Activated naive CD4-positive, alpha-beta T cell treated with anti-CD3 and anti-CD28 coated beads, Interleukin-2, amount 10 ng/mL, durations not matched to agents 7 days and 5 days (primary cell): ENCODE measurements at regions not wholly inside any gene's neighbourhood (a gene's known extent, or its start where the extent isn't known, plus 50 kb on each side); places are given as distances from the start of the nearest gene placed in this dataset.

Source experiments
- CTCF ChIA-PET: fragments of 350-600 bp; sonication (Branson Sonifier 250); formaldehyde crosslinking; loops from one replicate; lab custom pipeline; 2021; ENCODE audit warnings: antibody characterized with exemption; lab: Charles Lee
- DNase-seq: peaks from one replicate; pipeline ENCODE4 v3.0.0-alpha.2; 2020
- H3K27ac Mint-ChIP-seq: one replicate; pipeline ENCODE4 v1.8.0; 2021; ENCODE audit warnings: mild to moderate bottlenecking, moderate library complexity, mixed read lengths
- H3K27me3 Mint-ChIP-seq: one replicate; pipeline ENCODE4 v1.8.0; 2021; ENCODE audit warnings: mild to moderate bottlenecking, mixed read lengths
- H3K36me3 Mint-ChIP-seq: one replicate; pipeline ENCODE4 v1.8.0; 2021; ENCODE audit warnings: mixed read lengths
- H3K4me1 Mint-ChIP-seq: one replicate; pipeline ENCODE4 v1.8.0; 2021; ENCODE audit warnings: mixed read lengths
- H3K4me3 Mint-ChIP-seq: one replicate; pipeline ENCODE4 v1.8.0; 2021; ENCODE audit warnings: mild to moderate bottlenecking, moderate library complexity, mixed read lengths
- H3K9me3 Mint-ChIP-seq: one replicate; pipeline ENCODE4 v1.8.0; 2021; ENCODE audit warnings: mixed read lengths

DNA sequence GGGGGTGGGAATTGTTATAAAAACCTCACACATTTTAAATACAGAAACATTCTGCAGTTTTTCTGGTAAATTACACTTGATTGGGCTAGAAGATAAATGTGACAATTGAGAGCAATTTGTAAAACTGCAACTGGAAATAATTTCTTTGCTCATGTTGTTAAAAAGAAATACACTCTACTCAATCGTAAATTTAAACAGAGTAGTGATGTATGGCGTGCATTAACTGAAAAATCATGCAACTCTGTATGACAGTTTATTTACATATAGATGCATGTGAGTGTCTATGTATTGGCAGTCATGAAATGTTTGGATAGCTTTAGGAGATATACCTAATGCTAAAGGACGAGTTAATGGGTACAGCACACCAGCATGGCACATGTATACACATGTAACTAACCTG is 554.9 kb downstream of the PRELID2 start:
- Mint-ChIP-seq H3K27ac (no peak overlapping the region), H3K27me3 (no peaks in the 10 kb centered on the region), H3K4me1 (no peaks in the 10 kb centered on the region), H3K36me3 (no peaks in the 10 kb centered on the region), H3K4me3 (no peak overlapping the region), H3K9me3 (peaks cover 3% of the 10 kb centered on the region)
- no peak for DNase-seq
- CTCF ChIA-PET, result no interaction called here

DNA sequence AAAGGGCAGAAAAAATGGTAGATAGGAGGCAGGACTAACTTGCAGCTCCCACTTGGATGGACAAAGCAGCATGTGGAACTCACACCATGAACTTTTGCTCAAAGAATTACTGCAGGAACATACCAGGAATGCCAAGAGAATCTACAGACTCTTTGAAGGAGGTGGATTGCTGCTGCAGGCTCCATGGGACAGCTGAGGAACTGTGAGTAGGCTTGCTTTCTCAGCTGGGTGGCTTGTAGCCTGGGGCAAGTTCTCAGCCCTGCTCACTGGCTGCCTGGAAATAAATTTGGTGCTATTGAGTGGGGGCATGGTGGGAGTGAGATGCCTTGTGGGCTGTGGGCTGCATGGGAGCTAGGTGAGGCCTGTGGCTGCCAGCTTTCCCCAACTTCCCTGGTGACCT is 574.5 kb downstream of the PRELID2 start:
- no peak overlapping the region for H3K27ac Mint-ChIP-seq
- peaks cover 7% of the 10 kb centered on the region for H3K9me3 Mint-ChIP-seq
- no peaks in the 10 kb centered on the region for H3K4me1 Mint-ChIP-seq
- H3K36me3 Mint-ChIP-seq, result no peaks in the 10 kb centered on the region
- no peaks in the 10 kb centered on the region for H3K27me3 Mint-ChIP-seq
- CTCF ChIA-PET, result no interaction called here
- H3K4me3 Mint-ChIP-seq, result no peak overlapping the region
- DNase-seq, result no peak

DNA sequence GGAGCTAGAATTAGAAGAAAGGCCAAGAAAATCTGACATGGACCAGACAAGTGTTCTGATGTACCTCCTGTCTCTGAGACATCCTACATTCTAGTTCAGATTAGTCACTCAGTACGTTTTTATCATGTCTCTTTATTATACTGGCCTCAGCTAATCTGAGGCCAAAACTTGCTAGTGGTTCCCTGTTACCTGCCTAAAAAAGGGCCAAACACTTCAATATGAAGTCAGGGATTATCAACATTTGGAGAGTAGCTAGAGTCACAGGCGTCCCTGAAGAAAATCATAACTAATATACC is 587.4 kb downstream of the PRELID2 start:
- no peaks in the 10 kb centered on the region for H3K4me1 Mint-ChIP-seq
- CTCF ChIA-PET, result no interaction called here
- no peaks in the 10 kb centered on the region for H3K36me3 Mint-ChIP-seq
- H3K4me3 Mint-ChIP-seq, result no peak overlapping the region
- H3K9me3 Mint-ChIP-seq, result no peaks in the 10 kb centered on the region
- no peak for DNase-seq
- no peaks in the 10 kb centered on the region for H3K27me3 Mint-ChIP-seq
- H3K27ac Mint-ChIP-seq, result no peak overlapping the region

DNA sequence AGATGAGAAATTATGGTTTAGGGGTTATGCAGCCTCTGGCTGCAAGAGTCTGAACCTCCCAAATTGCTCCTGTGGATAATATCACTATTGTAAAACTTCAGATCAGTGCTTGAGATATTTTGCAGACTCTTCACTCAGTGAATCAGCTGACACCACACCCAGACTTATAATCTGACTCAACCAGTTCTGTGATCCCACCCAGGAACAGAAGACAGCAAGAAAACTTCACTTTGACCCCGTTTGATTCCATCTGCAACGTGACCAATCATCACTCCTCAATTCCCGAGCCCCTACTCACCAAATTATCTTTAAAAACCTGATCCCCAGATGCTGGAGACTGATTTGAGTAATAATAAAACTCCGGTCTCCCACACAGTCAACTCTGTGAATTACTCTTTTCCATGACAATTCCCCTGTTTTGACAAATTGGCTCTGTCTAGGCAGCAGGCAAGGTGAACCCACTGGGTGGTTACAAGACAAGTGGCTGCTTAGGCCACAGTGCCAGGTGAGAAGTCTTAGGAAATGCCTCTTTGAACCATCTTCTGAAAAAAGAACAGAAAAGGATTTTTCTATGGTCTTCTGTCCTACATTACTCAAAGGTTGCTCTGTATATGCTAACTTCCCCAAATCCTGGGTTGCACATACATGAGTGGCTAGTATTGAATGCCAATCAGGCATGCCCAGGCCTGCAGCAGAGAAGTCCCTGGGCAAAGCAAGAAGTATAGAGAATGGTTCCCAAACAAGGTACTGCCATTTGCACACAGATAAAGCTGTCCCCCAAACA is 588.0 kb downstream of the PRELID2 start:
- no peak for DNase-seq
- Mint-ChIP-seq H3K27ac (no peak overlapping the region), H3K27me3 (no peaks in the 10 kb centered on the region), H3K36me3 (no peaks in the 10 kb centered on the region), H3K4me1 (no peaks in the 10 kb centered on the region), H3K4me3 (no peak overlapping the region), H3K9me3 (no peaks in the 10 kb centered on the region)
- CTCF ChIA-PET, result no interaction called here

DNA sequence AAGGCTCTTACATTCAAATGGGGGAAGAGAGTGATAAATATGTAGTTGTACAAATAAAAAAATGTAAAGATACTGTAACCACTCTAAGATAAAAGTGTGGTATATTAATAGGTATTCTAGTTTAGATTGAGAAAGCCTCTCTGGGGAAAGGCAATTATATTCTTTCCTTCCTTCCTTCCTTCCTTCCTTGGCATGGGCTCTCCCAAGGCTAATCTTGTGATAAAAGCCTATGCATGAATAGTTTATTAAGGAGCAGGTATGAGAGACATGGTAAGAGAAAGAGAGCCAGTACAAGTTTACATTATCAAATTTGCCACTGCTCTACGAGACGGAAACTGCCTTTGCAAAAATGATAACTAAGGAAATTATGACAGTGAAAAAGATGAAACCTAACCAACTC is 588.8 kb downstream of the PRELID2 start:
- Mint-ChIP-seq H3K27ac (no peak overlapping the region), H3K36me3 (no peaks in the 10 kb centered on the region), H3K4me3 (no peak overlapping the region), H3K27me3 (no peaks in the 10 kb centered on the region), H3K9me3 (no peaks in the 10 kb centered on the region), H3K4me1 (no peaks in the 10 kb centered on the region)
- DNase-seq, result no peak
- CTCF ChIA-PET, result no interaction called here

DNA sequence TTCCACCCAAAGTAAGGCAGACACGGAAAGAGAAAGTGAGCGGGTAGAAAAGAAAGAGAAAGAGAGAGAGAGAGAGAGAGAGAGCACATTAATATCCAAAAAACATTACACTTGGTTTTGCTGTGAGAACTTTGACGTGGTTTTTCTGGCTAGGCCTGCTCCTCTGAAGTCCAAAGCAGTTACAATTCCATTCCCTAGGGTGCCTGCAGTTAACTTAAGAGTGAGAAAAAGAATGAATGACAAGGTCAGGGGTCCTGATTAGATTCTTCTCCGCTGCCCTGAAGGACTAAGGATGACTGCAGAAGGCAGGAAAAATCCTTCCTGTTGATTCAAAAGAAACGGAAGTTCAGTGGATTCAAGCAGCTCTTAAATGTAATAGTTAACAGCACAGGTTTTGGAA is 589.8 kb downstream of the PRELID2 start:
- Mint-ChIP-seq H3K4me3 (no peak overlapping the region), H3K36me3 (no peaks in the 10 kb centered on the region), H3K4me1 (no peaks in the 10 kb centered on the region), H3K27me3 (no peaks in the 10 kb centered on the region), H3K9me3 (no peaks in the 10 kb centered on the region), H3K27ac (no peak overlapping the region)
- CTCF ChIA-PET, result interaction anchor here (0.7 kb wide), 1 partner anchor 390 kb away, joined by 4 read pairs; no protein-coding TSS in a partner anchor
- no peak for DNase-seq

DNA sequence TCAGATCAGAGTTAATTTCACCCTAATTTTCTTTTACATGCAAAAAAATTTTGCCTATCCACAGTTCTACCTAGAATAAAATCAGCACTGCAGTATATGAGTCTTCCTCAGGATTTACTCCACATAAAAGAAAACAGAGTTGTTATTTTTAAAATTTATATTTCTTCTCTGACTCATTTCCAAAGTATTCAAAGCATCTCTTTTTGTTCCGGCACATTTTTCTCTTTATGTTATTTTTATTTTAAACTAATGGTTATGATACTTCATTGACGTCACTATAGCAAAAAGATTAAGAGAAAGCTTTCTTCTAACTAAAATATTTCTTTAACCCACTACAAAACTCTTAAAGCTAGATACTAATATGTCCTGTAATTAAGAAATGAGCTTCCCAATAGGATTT is 590.4 kb downstream of the PRELID2 start:
- Mint-ChIP-seq H3K4me1 (no peaks in the 10 kb centered on the region), H3K9me3 (no peaks in the 10 kb centered on the region), H3K36me3 (no peaks in the 10 kb centered on the region), H3K27me3 (no peaks in the 10 kb centered on the region), H3K4me3 (no peak overlapping the region), H3K27ac (no peak overlapping the region)
- no peak for DNase-seq
- CTCF ChIA-PET, result interaction anchor here (0.7 kb wide), 1 partner anchor 391 kb away, joined by 4 read pairs; no protein-coding TSS in a partner anchor

DNA sequence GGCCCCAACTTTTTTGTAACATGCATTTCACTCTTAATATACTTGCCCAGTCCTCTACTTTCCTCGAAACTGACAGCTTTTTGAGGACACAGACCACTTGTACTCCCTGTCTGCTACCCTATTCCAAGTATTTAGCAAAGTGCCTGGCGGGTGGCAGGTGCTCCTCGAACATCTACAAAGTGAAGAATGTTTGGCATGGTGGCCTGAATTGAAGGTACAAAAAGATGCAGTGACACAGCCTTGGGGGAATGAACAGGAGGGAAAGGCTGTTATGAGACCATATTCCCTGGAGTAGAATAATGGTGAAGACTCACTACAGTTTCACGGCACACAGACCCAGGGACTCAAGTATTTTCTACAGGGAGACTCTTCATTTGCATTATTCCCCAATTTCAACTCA is 590.9 kb downstream of the PRELID2 start:
- Mint-ChIP-seq H3K4me3 (no peak overlapping the region), H3K9me3 (no peaks in the 10 kb centered on the region), H3K27me3 (no peaks in the 10 kb centered on the region), H3K27ac (no peak overlapping the region), H3K36me3 (no peaks in the 10 kb centered on the region), H3K4me1 (no peaks in the 10 kb centered on the region)
- no peak for DNase-seq
- CTCF ChIA-PET, result no interaction called here

DNA sequence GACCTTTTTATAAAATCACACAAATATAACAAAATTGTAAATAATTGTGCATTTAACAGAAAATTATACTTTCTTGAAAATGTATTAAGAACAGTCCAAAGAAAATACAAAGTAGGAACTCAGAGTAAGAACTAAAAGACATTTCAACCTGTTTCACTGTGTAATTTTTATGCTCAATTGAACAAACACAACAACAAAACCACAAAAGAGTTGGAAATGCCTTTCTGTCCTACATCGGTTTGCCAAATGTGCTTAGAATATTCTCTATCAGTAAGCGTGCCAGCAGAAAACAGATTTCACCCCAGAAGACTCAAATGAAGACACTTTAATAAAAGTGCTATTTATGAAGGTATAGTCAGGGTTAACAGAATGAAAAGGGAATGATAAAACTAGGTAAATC is 592.1 kb downstream of the PRELID2 start:
- no peak overlapping the region for H3K4me3 Mint-ChIP-seq
- CTCF ChIA-PET, result no interaction called here
- H3K27ac Mint-ChIP-seq, result no peak overlapping the region
- H3K4me1 Mint-ChIP-seq, result no peaks in the 10 kb centered on the region
- H3K36me3 Mint-ChIP-seq, result no peaks in the 10 kb centered on the region
- H3K9me3 Mint-ChIP-seq, result no peaks in the 10 kb centered on the region
- no peaks in the 10 kb centered on the region for H3K27me3 Mint-ChIP-seq
- no peak for DNase-seq

DNA sequence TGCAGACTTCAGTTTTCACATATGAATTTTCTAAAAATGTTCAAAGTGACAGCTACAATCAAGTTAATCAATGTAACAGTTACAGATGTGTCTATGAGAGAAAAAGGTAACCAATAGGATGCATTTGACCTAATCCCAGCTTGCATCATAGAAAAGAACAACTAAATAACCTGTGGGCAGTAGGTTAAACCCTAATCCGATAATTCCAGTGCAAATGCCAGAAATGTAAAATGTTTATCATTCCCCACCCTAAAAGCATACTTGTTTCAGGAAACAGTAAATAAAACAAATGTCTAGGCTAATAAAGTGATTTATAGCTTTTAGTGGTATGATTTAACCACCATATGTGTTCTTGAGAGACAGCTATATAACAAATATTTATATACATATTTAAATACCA is 592.6 kb downstream of the PRELID2 start:
- H3K27me3 Mint-ChIP-seq, result no peaks in the 10 kb centered on the region
- H3K27ac Mint-ChIP-seq, result no peak overlapping the region
- H3K4me1 Mint-ChIP-seq, result no peaks in the 10 kb centered on the region
- H3K4me3 Mint-ChIP-seq, result no peak overlapping the region
- no peak for DNase-seq
- CTCF ChIA-PET, result no interaction called here
- H3K9me3 Mint-ChIP-seq, result no peaks in the 10 kb centered on the region
- no peaks in the 10 kb centered on the region for H3K36me3 Mint-ChIP-seq

DNA sequence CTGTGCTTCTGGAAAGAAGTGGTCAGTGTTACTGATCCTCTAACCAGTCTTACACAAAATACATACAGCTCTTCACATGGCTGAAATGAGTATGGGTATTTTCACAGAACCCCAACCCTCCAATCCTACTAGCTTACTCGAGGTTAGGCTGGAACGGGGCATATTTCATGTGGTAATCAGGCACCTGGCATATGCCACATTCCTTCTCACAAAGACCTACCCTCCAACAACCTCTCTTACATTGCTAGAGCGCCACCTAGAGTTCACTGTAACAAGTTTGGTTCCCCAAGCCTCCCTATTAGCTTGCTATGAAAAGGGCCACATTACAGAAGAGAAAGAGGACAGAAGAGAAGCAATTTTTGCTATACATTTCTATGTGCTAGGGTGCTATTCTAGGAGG is 597.3 kb downstream of the PRELID2 start:
- Mint-ChIP-seq H3K27ac (no peak overlapping the region), H3K9me3 (no peaks in the 10 kb centered on the region), H3K4me1 (no peaks in the 10 kb centered on the region), H3K4me3 (no peak overlapping the region), H3K36me3 (no peaks in the 10 kb centered on the region), H3K27me3 (no peaks in the 10 kb centered on the region)
- no peak for DNase-seq
- CTCF ChIA-PET, result interaction anchor here (0.6 kb wide), 1 partner anchor 291 kb away, joined by 3 read pairs; no protein-coding TSS in a partner anchor

DNA sequence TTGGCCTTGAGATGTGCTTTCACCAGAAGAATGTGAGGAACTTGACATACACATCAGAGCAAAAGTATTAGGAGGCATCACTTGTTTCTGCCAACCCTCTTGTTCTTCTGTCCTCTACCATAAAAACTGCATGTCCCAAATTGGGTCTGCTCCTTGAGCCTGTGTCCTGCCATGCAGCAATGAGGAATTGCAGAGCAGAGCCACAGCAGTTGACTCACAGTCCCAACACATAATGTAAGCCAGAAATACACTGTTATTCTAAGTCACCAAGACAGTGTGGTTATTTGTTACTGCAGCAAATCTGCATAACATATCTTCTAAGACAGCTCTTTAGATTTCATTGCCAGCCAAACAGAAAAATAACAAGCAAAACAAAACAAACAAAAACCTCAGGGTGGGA is 598.2 kb downstream of the PRELID2 start:
- Mint-ChIP-seq H3K36me3 (no peaks in the 10 kb centered on the region), H3K27ac (no peak overlapping the region), H3K9me3 (no peaks in the 10 kb centered on the region), H3K27me3 (no peaks in the 10 kb centered on the region), H3K4me3 (no peak overlapping the region), H3K4me1 (no peaks in the 10 kb centered on the region)
- no peak for DNase-seq
- CTCF ChIA-PET, result no interaction called here

DNA sequence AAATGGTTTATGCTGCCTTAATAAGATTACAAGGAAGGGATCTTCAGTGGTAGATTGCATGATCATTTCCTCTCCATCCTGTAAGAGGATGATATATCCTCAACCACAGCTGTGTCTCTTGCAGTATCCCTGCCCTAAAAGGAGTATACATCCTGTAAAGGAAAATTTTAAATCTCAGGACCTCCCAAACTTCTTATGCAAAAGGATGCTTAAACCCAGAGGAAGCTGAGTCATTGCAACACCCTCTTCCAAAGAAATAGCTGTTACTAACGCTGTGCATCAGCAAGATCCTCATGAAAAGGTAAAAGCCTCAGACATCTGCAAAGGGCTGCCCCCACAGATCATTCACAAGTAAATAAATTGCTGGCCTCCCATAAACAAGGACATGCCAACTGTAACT is 599.0 kb downstream of the PRELID2 start:
- H3K4me3 Mint-ChIP-seq, result no peak overlapping the region
- no peaks in the 10 kb centered on the region for H3K4me1 Mint-ChIP-seq
- H3K9me3 Mint-ChIP-seq, result no peaks in the 10 kb centered on the region
- CTCF ChIA-PET, result interaction anchor here (0.7 kb wide), 1 partner anchor 1032 kb away, joined by 3 read pairs; no protein-coding TSS in a partner anchor
- no peaks in the 10 kb centered on the region for H3K27me3 Mint-ChIP-seq
- no peak overlapping the region for H3K27ac Mint-ChIP-seq
- DNase-seq, result no peak
- H3K36me3 Mint-ChIP-seq, result no peaks in the 10 kb centered on the region

DNA sequence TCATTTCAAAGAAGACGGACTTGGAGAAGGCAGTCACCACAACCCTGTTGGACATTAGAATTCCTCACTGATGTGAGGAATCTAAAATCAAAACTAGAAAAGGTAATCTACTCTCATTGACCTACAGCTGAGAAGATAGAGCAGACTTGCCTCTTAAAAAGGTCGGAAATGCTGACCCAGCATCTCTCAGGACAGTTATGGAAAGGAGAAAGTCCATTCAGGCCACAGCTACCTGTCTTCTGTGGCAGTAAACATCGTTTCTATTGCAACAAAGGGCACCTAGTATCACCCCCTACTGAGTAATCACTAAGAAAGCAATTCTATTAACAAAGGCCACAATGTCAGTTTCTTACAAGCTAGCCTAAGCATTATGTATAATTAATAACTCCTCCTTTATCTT is 601.7 kb downstream of the PRELID2 start:
- no peak for DNase-seq
- H3K4me1 Mint-ChIP-seq, result no peaks in the 10 kb centered on the region

DNA sequence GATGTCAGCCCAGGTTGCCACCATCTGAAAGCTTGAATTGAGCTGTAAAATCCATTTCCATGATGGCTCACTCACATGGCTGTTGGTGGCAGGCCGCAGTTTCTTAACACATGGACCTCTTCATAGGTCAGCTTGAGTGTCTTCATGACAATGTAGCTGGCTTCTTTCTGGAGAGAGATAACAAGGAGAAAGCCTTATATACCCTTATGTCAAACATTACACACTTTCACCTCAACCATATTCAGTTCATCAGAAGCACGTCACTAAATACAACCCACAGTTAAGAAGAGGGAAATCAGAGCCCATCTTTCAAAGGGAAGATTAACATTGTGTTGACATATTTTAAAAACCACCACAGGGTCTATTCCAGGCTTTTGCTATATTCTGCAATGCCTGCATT is 604.4 kb downstream of the PRELID2 start:
- Mint-ChIP-seq H3K27me3 (no peaks in the 10 kb centered on the region), H3K4me1 (no peaks in the 10 kb centered on the region), H3K36me3 (no peaks in the 10 kb centered on the region), H3K9me3 (no peaks in the 10 kb centered on the region), H3K27ac (no peak overlapping the region), H3K4me3 (no peak overlapping the region)
- CTCF ChIA-PET, result no interaction called here
- no peak for DNase-seq

More for the DNA sequence above, 601.7 kb downstream of the PRELID2 start:
- Mint-ChIP-seq H3K36me3 (no peaks in the 10 kb centered on the region), H3K27ac (no peak overlapping the region), H3K27me3 (no peaks in the 10 kb centered on the region), H3K4me3 (no peak overlapping the region), H3K9me3 (no peaks in the 10 kb centered on the region)
- CTCF ChIA-PET, result no interaction called here
